Neural cell (in vitro differentiated cells): ENCODE measurements at regions not wholly inside any gene's neighbourhood (a gene's known extent, or its start where the extent isn't known, plus 50 kb on each side); places are given as distances from the start of the nearest gene placed in this dataset.

Source experiments
- H2AFZ ChIP-seq: fragments of 200-600, 300-800 bp; sonication (generic), shearing (Covaris generic); 2 replicates; pipeline ENCODE4 v1.6.0; 2014; ENCODE audit warnings: low read depth, mild to moderate bottlenecking, antibody characterized with exemption, low read length, moderate library complexity
- H3F3A ChIP-seq: fragments of 200-600 bp; shearing (Covaris generic); 2 replicates; pipeline ENCODE4 v1.6.1; 2016; ENCODE audit warnings: mild to moderate bottlenecking, moderate library complexity, mixed read lengths, antibody characterized with exemption, low read length; ENCODE audit not compliant: insufficient read depth, poor library complexity, severe bottlenecking
- H3K27ac ChIP-seq: fragments of 200-600, 300-800 bp; sonication (generic), shearing (Covaris generic); 2 replicates; pipeline ENCODE4 v1.5.1; 2014; ENCODE audit warnings: mild to moderate bottlenecking, low read length, moderate library complexity
- H3K27me3 ChIP-seq: fragments of 300-800, 200-600 bp; sonication (generic), shearing (Covaris generic); 2 replicates; pipeline ENCODE4 v1.6.0; 2014; ENCODE audit warnings: mild to moderate bottlenecking, low read depth, low read length, moderate library complexity; ENCODE audit not compliant: insufficient read depth
- H3K36me3 ChIP-seq: fragments of 300-800, 200-600 bp; sonication (generic), shearing (Covaris generic); 2 replicates; pipeline ENCODE4 v1.5.1; 2014; ENCODE audit warnings: mild to moderate bottlenecking, antibody characterized with exemption, low read length, moderate library complexity; ENCODE audit not compliant: insufficient read depth
- H3K4me2 ChIP-seq: fragments of 300-800, 200-600 bp; sonication (generic), shearing (Covaris generic); 2 replicates; pipeline ENCODE4 v1.6.0; 2014; ENCODE audit warnings: mild to moderate bottlenecking, low read length
- H3K4me3 ChIP-seq: fragments of 300-800, 200-600 bp; sonication (generic), shearing (Covaris generic); 2 replicates; pipeline ENCODE4 v1.5.1; 2014; ENCODE audit warnings: mild to moderate bottlenecking, low read length, moderate library complexity
- H3K79me2 ChIP-seq: fragments of 200-600 bp; shearing (Covaris generic); replicated peaks from 2 replicates; pipeline ENCODE4 v1.6.0; 2014; ENCODE audit warnings: mild to moderate bottlenecking, low read length, moderate library complexity; ENCODE audit not compliant: insufficient read depth
- H3K9ac ChIP-seq: fragments of 300-800, 200-600 bp; sonication (generic), shearing (Covaris generic); 2 replicates; pipeline ENCODE4 v1.6.1; 2016; ENCODE audit warnings: mild to moderate bottlenecking, low read length, mixed read lengths
- H3K9me2 ChIP-seq: fragments of 200-600 bp; shearing (Covaris generic); 2 replicates; pipeline ENCODE4 v1.6.1; 2016; ENCODE audit warnings: mild to moderate bottlenecking, low read length, mixed read lengths; ENCODE audit not compliant: insufficient read depth
- H3K9me3 ChIP-seq: fragments of 200-600, 300-800 bp; sonication (generic), shearing (Covaris generic); 2 replicates; pipeline ENCODE4 v1.6.1; 2016; ENCODE audit warnings: mild to moderate bottlenecking, mixed run types, low read length, moderate library complexity, mixed read lengths
- H4K20me1 ChIP-seq: fragments of 200-600 bp; shearing (Covaris generic); 2 replicates; pipeline ENCODE4 v1.6.1; 2016; ENCODE audit warnings: mild to moderate bottlenecking, mixed run types; ENCODE audit not compliant: insufficient read depth
- EP300 ChIP-seq: fragments of 450-650 bp; conservative IDR thresholded peaks from 2 replicates; pipeline ENCODE4 v1.6.1; 2014; ENCODE audit warnings: antibody characterized with exemption, mild to moderate bottlenecking, moderate library complexity; ENCODE audit not compliant: poor library complexity, severe bottlenecking
- EZH2 ChIP-seq: fragments of 200-600, 300-800 bp; shearing (Covaris generic), sonication (generic); IDR thresholded peaks from 2 replicates; pipeline ENCODE4 v1.6.1; 2014; ENCODE audit warnings: antibody characterized with exemption, low read length, borderline replicate concordance, mild to moderate bottlenecking; ENCODE audit not compliant: insufficient read depth, poor library complexity, severe bottlenecking
- MXI1 ChIP-seq: fragments of 450-650 bp; conservative IDR thresholded peaks from 2 replicates; pipeline ENCODE4 v1.6.1; 2014; ENCODE audit warnings: antibody characterized with exemption, mild to moderate bottlenecking; ENCODE audit not compliant: poor library complexity, severe bottlenecking
- POLR2AphosphoS5 ChIP-seq: IDR thresholded peaks from 2 replicates; pipeline ENCODE4 v1.6.1; 2012
- RAD21 ChIP-seq: fragments of 450-650 bp; conservative IDR thresholded peaks from 2 replicates; pipeline ENCODE4 v1.6.1; 2014; ENCODE audit warnings: antibody characterized with exemption, mild to moderate bottlenecking, moderate library complexity
- SMC3 ChIP-seq: fragments of 450-650 bp; conservative IDR thresholded peaks from 2 replicates; pipeline ENCODE4 v1.6.1; 2014; ENCODE audit warnings: antibody characterized with exemption, mild to moderate bottlenecking, moderate library complexity; ENCODE audit not compliant: poor library complexity
- TAF1 ChIP-seq: IDR thresholded peaks from 2 replicates; pipeline ENCODE4 v1.6.1; 2012; ENCODE audit warnings: low read depth
- TF ChIP-seq, protein P1 (sequence below): IDR thresholded peaks from 2 replicates; pipeline ENCODE4 v1.6.1; 2012; ENCODE audit warnings: borderline replicate concordance
- TF ChIP-seq, protein P2 (sequence below): fragments of 450-650 bp; IDR thresholded peaks from 2 replicates; pipeline ENCODE4 v1.5.1; 2014; ENCODE audit warnings: antibody characterized with exemption, mild to moderate bottlenecking, moderate library complexity; ENCODE audit not compliant: poor library complexity, severe bottlenecking

DNA sequence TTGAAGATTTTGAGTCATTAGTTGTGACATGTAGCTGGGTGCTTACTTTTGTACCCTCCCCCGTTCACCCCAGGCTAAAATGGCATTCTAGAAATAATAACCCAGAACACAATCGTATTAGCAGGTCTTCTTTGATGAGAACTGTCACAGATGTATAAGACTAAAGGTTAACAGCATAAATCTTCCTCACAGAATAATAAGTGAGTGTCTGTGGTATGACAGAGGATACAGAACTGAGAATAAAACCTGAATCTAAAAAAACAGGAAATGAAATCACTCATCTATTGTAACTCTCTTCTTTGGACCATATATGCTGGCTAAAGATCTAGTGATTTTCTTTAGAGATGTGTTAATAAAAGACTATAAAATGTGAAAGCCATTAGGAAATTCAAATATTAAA is 746.6 kb downstream of the LRFN5 start:
- TF ChIP-seq POLR2AphosphoS5 (peak; percentile 38), EZH2 (no peak), RAD21 (no peak), TAF1 (no peak), MXI1 (no peak), SMC3 (no peak), EP300 (peak; percentile 59)
- TF ChIP-seq, protein P1, sequence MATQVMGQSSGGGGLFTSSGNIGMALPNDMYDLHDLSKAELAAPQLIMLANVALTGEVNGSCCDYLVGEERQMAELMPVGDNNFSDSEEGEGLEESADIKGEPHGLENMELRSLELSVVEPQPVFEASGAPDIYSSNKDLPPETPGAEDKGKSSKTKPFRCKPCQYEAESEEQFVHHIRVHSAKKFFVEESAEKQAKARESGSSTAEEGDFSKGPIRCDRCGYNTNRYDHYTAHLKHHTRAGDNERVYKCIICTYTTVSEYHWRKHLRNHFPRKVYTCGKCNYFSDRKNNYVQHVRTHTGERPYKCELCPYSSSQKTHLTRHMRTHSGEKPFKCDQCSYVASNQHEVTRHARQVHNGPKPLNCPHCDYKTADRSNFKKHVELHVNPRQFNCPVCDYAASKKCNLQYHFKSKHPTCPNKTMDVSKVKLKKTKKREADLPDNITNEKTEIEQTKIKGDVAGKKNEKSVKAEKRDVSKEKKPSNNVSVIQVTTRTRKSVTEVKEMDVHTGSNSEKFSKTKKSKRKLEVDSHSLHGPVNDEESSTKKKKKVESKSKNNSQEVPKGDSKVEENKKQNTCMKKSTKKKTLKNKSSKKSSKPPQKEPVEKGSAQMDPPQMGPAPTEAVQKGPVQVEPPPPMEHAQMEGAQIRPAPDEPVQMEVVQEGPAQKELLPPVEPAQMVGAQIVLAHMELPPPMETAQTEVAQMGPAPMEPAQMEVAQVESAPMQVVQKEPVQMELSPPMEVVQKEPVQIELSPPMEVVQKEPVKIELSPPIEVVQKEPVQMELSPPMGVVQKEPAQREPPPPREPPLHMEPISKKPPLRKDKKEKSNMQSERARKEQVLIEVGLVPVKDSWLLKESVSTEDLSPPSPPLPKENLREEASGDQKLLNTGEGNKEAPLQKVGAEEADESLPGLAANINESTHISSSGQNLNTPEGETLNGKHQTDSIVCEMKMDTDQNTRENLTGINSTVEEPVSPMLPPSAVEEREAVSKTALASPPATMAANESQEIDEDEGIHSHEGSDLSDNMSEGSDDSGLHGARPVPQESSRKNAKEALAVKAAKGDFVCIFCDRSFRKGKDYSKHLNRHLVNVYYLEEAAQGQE, result no peak
- TF ChIP-seq, protein P2, sequence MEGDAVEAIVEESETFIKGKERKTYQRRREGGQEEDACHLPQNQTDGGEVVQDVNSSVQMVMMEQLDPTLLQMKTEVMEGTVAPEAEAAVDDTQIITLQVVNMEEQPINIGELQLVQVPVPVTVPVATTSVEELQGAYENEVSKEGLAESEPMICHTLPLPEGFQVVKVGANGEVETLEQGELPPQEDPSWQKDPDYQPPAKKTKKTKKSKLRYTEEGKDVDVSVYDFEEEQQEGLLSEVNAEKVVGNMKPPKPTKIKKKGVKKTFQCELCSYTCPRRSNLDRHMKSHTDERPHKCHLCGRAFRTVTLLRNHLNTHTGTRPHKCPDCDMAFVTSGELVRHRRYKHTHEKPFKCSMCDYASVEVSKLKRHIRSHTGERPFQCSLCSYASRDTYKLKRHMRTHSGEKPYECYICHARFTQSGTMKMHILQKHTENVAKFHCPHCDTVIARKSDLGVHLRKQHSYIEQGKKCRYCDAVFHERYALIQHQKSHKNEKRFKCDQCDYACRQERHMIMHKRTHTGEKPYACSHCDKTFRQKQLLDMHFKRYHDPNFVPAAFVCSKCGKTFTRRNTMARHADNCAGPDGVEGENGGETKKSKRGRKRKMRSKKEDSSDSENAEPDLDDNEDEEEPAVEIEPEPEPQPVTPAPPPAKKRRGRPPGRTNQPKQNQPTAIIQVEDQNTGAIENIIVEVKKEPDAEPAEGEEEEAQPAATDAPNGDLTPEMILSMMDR, result no peak
- no peaks in the 10 kb centered on the region for H3K9me2 ChIP-seq
- H3K27ac ChIP-seq, result peak overlapping the region; percentile 21
- no peaks in the 10 kb centered on the region for H3K27me3 ChIP-seq
- no peaks in the 10 kb centered on the region for H3K36me3 ChIP-seq
- H3K79me2 ChIP-seq, result no peaks in the 10 kb centered on the region
- H3K4me3 ChIP-seq, result no peak overlapping the region
- H4K20me1 ChIP-seq, result no peaks in the 10 kb centered on the region
- peak overlapping the region; percentile 15 for H3K4me2 ChIP-seq
- H3K9ac ChIP-seq, result no peak overlapping the region
- no peaks in the 10 kb centered on the region for H3K9me3 ChIP-seq
- no peak overlapping the region for H2AFZ ChIP-seq
- no peaks in the 10 kb centered on the region for H3F3A ChIP-seq

DNA sequence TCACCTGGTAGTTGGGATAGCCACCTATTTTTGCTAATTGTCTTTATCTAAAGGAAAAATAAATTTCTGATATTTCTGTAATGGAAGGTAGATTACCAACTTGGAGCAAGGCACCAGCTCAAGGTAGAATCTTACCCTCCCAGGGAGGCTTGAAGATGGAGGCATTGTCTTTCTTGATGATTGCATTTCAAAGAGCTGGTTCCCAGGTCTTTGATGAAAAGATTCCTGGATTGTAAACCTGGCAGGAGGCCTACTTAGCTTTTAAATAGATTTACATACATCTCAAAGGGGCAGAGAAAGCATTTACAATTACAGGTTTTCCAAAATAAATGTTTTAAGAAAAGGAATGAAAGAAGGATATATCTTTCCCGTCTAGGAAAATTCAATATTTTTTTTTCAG is 729.2 kb downstream of the LRFN5 start:
- Histone ChIP-seq H2AFZ (no peak overlapping the region), H3K9me2 (no peaks in the 10 kb centered on the region), H3K4me2 (no peak overlapping the region), H3K79me2 (no peaks in the 10 kb centered on the region), H3K4me3 (no peak overlapping the region), H3K27ac (no peak overlapping the region), H4K20me1 (no peaks in the 10 kb centered on the region), H3K9me3 (no peaks in the 10 kb centered on the region), H3K9ac (no peak overlapping the region), H3K27me3 (no peaks in the 10 kb centered on the region), H3F3A (no peaks in the 10 kb centered on the region), H3K36me3 (no peaks in the 10 kb centered on the region)
- TF ChIP-seq RAD21 (no peak), EP300 (no peak), EZH2 (no peak), SMC3 (no peak), POLR2AphosphoS5 (no peak), TAF1 (no peak), MXI1 (no peak)
- TF ChIP-seq, protein P2, result no peak
- TF ChIP-seq, protein P1, result no peak
